Neural crest cell (in vitro differentiated cells): ENCODE measurements at regions not wholly inside any gene's neighbourhood (a gene's known extent, or its start where the extent isn't known, plus 50 kb on each side); places are given as distances from the start of the nearest gene placed in this dataset.

Source experiments
- DNase-seq: peaks from one replicate; pipeline ENCODE4 v3.0.0; 2021; ENCODE audit warnings: low read depth, mixed read lengths, low spot score
- H3K27ac Mint-ChIP-seq: one replicate; pipeline ENCODE4 v1.8.0; 2021; ENCODE audit warnings: mild to moderate bottlenecking, mixed read lengths; ENCODE audit not compliant: unreplicated experiment
- H3K27me3 Mint-ChIP-seq: 2 replicates; pipeline ENCODE4 v1.8.0; 2021; ENCODE audit warnings: low read depth, mild to moderate bottlenecking, mixed read lengths
- H3K36me3 Mint-ChIP-seq: 2 replicates; pipeline ENCODE4 v1.8.0; 2021; ENCODE audit warnings: low read depth, mild to moderate bottlenecking, mixed read lengths
- H3K4me1 Mint-ChIP-seq: 2 replicates; pipeline ENCODE4 v1.8.0; 2021; ENCODE audit warnings: mixed read lengths
- H3K4me3 Mint-ChIP-seq: one replicate; pipeline ENCODE4 v1.8.0; 2021; ENCODE audit warnings: mild to moderate bottlenecking, mixed read lengths
- H3K9me3 Mint-ChIP-seq: 2 replicates; pipeline ENCODE4 v1.8.0; 2021; ENCODE audit warnings: mixed read lengths
- CTCF ChIP-seq: fragments of 200-600 bp; sonication (generic); conservative IDR thresholded peaks from 2 replicates; pipeline ENCODE4 v1.5.0; 2021; ENCODE audit warnings: antibody characterized with exemption, mild to moderate bottlenecking

- TF ChIP-seq CTCF = no peak
- H3K4me1 Mint-ChIP-seq = no peaks in the 10 kb centered on the region
- no peak overlapping the region for H3K4me3 Mint-ChIP-seq
- no peak for DNase-seq
- H3K27me3 Mint-ChIP-seq = peaks cover 4% of the 10 kb centered on the region
- peaks cover 5% of the 10 kb centered on the region for H3K9me3 Mint-ChIP-seq
- no peaks in the 10 kb centered on the region for H3K36me3 Mint-ChIP-seq
- H3K27ac Mint-ChIP-seq = no peak overlapping the region
These were observed 330.5 kb downstream of the NXPE2 start for GRCh38 chr11:115008799-115009198.

DNA sequence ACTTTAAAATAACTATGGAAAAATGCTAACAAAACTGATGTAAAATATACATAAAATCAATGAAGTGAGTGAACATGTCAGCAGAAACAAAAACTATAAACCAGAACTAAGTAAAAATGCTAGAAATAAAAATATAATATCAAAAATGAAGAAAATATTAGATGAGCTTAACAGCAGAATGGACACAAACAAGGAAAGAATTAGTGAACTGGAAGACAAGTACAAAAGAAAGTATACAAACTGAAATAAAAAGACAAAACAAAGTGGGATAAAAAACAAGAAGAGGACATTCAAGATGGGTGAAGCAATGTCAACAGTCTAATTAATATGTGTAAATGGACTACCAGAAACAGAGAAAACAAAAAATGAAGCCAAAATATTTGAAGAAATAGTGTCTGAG lies 339.2 kb downstream of the NXPE2 start:
- Mint-ChIP-seq H3K4me1 (no peaks in the 10 kb centered on the region), H3K9me3 (peaks cover 22% of the 10 kb centered on the region), H3K36me3 (peaks cover 9% of the 10 kb centered on the region), H3K4me3 (no peak overlapping the region), H3K27ac (no peak overlapping the region), H3K27me3 (peaks cover 2% of the 10 kb centered on the region)
- TF ChIP-seq CTCF = no peak
- DNase-seq = no peak

DNA sequence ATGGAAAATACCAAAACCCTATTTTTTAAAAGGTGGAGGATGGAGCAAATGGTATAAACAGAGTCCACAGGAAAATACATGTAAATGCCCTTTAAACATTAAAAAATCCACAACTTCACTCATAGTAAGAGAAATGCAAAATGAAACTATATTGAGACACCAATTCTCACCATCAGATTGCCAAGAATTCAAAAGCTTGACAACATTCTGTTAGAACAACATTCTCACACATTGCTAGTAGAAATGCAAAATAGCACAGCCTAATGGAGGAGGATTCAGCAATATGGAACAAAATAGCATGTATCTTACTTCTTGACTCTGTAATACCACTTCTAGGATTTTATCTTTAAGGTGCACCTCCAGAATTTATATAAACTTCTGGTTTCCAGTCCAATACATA lies 351.8 kb downstream of the NXPE2 start:
- Mint-ChIP-seq H3K4me3 (no peak overlapping the region), H3K27me3 (no peaks in the 10 kb centered on the region), H3K4me1 (no peaks in the 10 kb centered on the region), H3K36me3 (no peaks in the 10 kb centered on the region), H3K27ac (no peak overlapping the region), H3K9me3 (peaks cover 11% of the 10 kb centered on the region)
- DNase-seq = no peak
- TF ChIP-seq CTCF = no peak

- Mint-ChIP-seq H3K27ac (no peak overlapping the region), H3K4me3 (no peak overlapping the region), H3K9me3 (peaks cover 6% of the 10 kb centered on the region), H3K4me1 (no peaks in the 10 kb centered on the region), H3K36me3 (no peaks in the 10 kb centered on the region), H3K27me3 (no peaks in the 10 kb centered on the region)
- no peak for DNase-seq
- no peak for TF ChIP-seq CTCF
These were observed 358.3 kb downstream of the NXPE2 start for GRCh38 chr11:115036406-115037180.

- Mint-ChIP-seq H3K27me3 (no peaks in the 10 kb centered on the region), H3K4me3 (no peak overlapping the region), H3K4me1 (peaks cover 4% of the 10 kb centered on the region), H3K27ac (no peak overlapping the region), H3K36me3 (no peaks in the 10 kb centered on the region), H3K9me3 (peaks cover 6% of the 10 kb centered on the region)
- TF ChIP-seq CTCF = no peak
- DNase-seq = no peak
These were observed 363.7 kb downstream of the NXPE2 start for GRCh38 chr11:115042002-115042401.
